ENCODE measurements at regions not wholly inside any gene's neighbourhood (a gene's known extent, or its start where the extent isn't known, plus 50 kb on each side); places are given as distances from the start of the nearest gene placed in this dataset.
A peak's percentile ranks its signal among the peaks of the same experiment; 100 is the strongest.

DNA sequence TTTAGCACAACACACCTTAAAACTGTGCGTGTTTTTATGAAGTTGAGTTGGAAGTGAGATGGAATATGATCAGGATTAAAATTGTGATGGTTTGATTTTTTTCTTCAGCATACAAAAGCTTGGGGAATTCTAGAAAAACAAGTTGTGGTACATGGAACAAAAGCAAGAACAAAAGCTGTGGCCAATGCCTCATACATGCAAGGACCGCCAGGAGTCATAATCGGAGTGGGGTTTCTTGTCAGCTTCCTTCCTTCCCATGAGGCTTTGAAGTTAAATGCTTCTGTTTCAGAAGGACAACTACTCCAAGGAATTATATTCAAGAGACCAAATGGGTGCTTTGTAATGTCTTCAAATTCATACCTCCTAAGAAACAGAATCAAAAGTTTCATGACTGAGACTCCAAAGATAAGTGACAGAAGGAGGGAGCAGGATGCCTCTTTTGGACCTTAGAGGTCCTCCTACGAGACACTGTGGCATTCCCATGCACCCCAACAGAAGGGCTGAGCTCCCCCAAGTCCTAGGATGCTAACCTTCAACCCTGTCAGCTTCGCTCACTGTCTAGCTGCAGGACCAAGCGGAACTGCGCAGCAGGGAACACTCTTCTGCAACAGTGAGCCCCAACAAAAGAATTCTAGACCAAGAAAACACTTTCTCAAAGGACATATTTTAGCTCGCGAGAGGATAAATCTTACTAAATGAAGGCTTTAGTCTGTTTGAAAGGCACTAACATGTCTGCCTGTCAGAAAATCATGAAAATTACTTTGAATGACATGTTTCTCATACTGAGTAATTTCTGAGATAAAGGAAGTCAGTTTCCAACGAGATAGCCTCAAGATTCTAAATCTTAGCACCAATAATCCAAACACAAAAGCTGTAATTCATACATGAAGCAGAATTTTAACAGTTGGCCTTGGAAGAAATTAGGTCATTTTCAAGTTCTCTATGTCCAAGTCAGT, 108.5 kb upstream of the NHSL1 start:
- Histone ChIP-seq H3K4me3 (ENCODE audit: insufficient read depth, low read depth, low read length) (no peak overlapping the region), H3K4me1 (ENCODE audit: insufficient read depth, low read length) (peaks cover 11% of the 10 kb centered on the region), H3K79me2 (ENCODE audit: insufficient read depth, low read length) (peaks cover 8% of the 10 kb centered on the region), H3K9ac (ENCODE audit: low read length) (peak overlapping the region; percentile 16), H4K20me1 (ENCODE audit: insufficient read depth, low read length) (no peaks in the 10 kb centered on the region), H3K36me3 (ENCODE audit: insufficient read depth, low read length) (no peaks in the 10 kb centered on the region), H3K27me3 (ENCODE audit: insufficient read depth, low read length) (no peaks in the 10 kb centered on the region), H3K9me3 (ENCODE audit: insufficient read depth, low read depth, low read length) (no peaks in the 10 kb centered on the region), H3K4me2 (ENCODE audit: low read length) (peak overlapping the region; percentile 61), H2AFZ (ENCODE audit: low read depth, low read length) (peak overlapping the region; percentile 51), H3K27ac (ENCODE audit: low read depth, low read length) (peak overlapping the region; percentile 13)
- Mint-ChIP-seq H3K36me3 (ENCODE audit: low read depth, unreplicated experiment) (peaks cover 2% of the 10 kb centered on the region), H3K9me3 (ENCODE audit: unreplicated experiment) (no peaks in the 10 kb centered on the region), H3K4me1 (ENCODE audit: low read depth, unreplicated experiment) (peaks cover 15% of the 10 kb centered on the region), H3K4me3 (ENCODE audit: unreplicated experiment) (no peak overlapping the region), H3K27me3 (ENCODE audit: low read depth, unreplicated experiment) (no peaks in the 10 kb centered on the region), H3K27ac (ENCODE audit: unreplicated experiment) (no peak overlapping the region)
- TF ChIP-seq CTCF (IDR thresholded peaks at IDR 0.05; ENCODE audit: insufficient read depth, low read depth, low read length) (no peak), EZH2 (IDR thresholded peaks at IDR 0.05; ENCODE audit: insufficient read depth, low read length) (no peak)
- FAIRE-seq (no peak), DNase-seq (ENCODE audit: low read depth) (no peak)

- no peaks in the 10 kb centered on the region for H3K9me3 Mint-ChIP-seq (ENCODE audit: unreplicated experiment)
- H3K79me2 ChIP-seq (ENCODE audit: insufficient read depth, low read length): peaks cover 11% of the 10 kb centered on the region
- no peak overlapping the region for H3K4me3 ChIP-seq (ENCODE audit: insufficient read depth, low read depth, low read length)
- peaks cover 11% of the 10 kb centered on the region for H3K4me1 ChIP-seq (ENCODE audit: insufficient read depth, low read length)
- H4K20me1 ChIP-seq (ENCODE audit: insufficient read depth, low read length): peaks cover 4% of the 10 kb centered on the region
- H3K27ac Mint-ChIP-seq (ENCODE audit: unreplicated experiment): no peak overlapping the region
- no peaks in the 10 kb centered on the region for H3K27me3 Mint-ChIP-seq (ENCODE audit: low read depth, unreplicated experiment)
- H3K9ac ChIP-seq (ENCODE audit: low read length): no peak overlapping the region
- H3K36me3 Mint-ChIP-seq (ENCODE audit: low read depth, unreplicated experiment): peaks cover 2% of the 10 kb centered on the region
- no peaks in the 10 kb centered on the region for H3K9me3 ChIP-seq (ENCODE audit: insufficient read depth, low read depth, low read length)
- H3K4me3 Mint-ChIP-seq (ENCODE audit: unreplicated experiment): no peak overlapping the region
- H2AFZ ChIP-seq (ENCODE audit: low read depth, low read length): no peak overlapping the region
- H3K27me3 ChIP-seq (ENCODE audit: insufficient read depth, low read length): no peaks in the 10 kb centered on the region
- TF ChIP-seq EZH2 (IDR thresholded peaks at IDR 0.05; ENCODE audit: insufficient read depth, low read length): no peak
- TF ChIP-seq CTCF (IDR thresholded peaks at IDR 0.05; ENCODE audit: insufficient read depth, low read depth, low read length): no peak
- H3K4me1 Mint-ChIP-seq (ENCODE audit: low read depth, unreplicated experiment): peaks cover 15% of the 10 kb centered on the region
- no peaks in the 10 kb centered on the region for H3K36me3 ChIP-seq (ENCODE audit: insufficient read depth, low read length)
- H3K27ac ChIP-seq (ENCODE audit: low read depth, low read length): no peak overlapping the region
- DNase-seq (ENCODE audit: low read depth): no peak
- no peak for FAIRE-seq
- H3K4me2 ChIP-seq (ENCODE audit: low read length): no peak overlapping the region
These were observed 109.6 kb upstream of the NHSL1 start for GRCh38 chr6:138608896-138609295.
